HG02970 (cell line): ENCODE measurements at regions not wholly inside any gene's neighbourhood (a gene's known extent, or its start where the extent isn't known, plus 50 kb on each side); places are given as distances from the start of the nearest gene placed in this dataset.

Experiments used
- ATAC-seq: cut with Tn5 transposase; IDR thresholded peaks from one replicate; pipeline ENCODE4 v1.9.1; 2021; ENCODE audit warnings: mild to moderate bottlenecking, moderate library complexity, moderate number of reproducible peaks; ENCODE audit not compliant: unreplicated experiment, low FRiP score

DNA sequence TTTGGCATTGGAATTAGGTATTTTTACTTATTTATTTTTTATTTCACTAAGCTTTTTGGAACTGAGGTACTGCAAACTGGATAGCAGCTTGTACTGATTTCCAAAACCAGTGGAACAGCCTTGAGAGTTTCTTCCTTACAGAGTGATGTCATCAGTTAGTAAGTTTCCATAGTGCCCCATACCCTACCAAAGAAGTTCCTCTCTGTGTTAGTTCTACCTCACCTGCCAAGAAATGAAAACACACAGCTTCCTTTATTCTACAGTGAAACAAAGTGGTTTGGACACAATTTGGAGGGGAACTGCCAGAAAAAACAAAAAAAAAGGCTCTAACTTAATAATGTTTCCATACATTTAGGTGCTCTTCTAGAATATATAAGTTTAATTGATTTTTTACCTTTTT lies 430.9 kb upstream of the ADGRL2 start:
- ATAC-seq: no peak

DNA sequence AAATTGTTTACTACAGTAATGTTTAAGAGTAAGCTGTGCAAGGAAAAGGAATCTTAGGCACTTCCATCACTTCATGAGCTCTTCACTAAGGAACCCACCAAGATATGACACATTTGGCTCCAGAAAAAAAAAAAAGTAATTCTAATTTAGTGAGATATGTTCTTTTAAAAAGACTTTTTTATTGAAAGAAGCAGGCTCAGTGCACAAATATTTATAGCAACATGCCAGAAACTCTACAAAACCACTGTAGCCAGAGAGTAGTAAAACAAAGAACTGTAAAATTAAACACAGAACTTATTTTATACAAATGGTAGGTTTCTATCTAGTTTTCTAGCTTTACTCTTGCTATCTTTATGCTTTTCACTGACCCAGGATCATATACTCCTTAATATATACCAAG lies 434.6 kb upstream of the ADGRL2 start:
- ATAC-seq: no peak

DNA sequence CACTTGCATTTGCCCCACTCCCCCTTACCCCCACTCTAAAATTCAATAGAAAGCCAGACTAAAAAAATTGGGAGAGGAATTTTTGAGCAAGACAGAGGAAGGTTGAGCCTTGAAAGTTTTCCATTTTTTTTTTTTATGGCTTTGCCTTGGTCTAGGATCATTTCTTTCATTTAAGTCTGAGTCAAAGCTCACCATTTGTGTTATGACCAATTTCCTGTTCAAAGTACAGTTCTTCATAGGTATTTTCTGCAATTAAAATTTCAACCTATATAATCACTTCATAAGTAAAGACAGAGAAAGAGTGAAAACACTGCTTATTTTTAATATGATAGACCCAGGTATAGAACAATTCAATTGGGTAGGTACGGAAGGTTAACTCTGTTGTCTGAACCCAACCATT lies 436.6 kb upstream of the ADGRL2 start:
- ATAC-seq: no peak

DNA sequence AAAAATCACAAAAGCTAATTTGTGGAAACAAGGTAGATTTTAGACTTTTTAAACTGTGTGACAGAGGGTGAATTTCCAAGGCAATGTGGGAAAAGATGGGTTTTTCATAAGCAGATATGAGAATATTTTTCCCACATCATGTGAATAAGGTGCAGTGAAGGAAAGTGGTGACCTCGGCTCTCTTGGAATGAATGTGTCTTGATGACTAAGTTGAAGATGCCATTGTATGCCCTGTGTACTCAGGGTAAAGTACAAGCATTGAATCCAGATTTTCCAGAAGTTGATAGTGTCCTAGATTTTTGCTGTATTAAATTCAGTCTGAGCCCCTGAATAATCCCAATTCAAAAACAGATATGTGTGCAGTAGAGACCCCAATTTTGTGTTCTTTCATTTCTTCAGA lies 442.6 kb upstream of the ADGRL2 start:
- no peak for ATAC-seq

DNA sequence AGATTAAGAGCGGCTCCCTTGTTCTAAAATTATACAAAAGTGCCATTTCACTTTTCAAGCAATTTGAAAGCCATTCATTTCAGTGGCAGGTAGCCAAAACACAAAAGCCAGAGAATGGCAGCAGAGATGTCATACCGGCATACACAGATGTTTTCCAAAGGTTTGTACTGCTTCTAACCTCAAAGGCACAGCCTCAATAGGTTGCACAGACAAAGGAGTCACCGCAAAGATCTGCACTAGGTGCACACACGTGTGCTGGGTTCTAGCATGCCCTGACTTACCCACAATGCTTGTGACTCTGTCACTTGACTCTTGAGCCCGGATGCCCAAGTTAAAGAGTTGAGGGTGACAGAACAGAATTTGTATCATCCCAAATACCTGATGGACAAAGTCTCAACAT lies 448.9 kb upstream of the ADGRL2 start:
- no peak for ATAC-seq

DNA sequence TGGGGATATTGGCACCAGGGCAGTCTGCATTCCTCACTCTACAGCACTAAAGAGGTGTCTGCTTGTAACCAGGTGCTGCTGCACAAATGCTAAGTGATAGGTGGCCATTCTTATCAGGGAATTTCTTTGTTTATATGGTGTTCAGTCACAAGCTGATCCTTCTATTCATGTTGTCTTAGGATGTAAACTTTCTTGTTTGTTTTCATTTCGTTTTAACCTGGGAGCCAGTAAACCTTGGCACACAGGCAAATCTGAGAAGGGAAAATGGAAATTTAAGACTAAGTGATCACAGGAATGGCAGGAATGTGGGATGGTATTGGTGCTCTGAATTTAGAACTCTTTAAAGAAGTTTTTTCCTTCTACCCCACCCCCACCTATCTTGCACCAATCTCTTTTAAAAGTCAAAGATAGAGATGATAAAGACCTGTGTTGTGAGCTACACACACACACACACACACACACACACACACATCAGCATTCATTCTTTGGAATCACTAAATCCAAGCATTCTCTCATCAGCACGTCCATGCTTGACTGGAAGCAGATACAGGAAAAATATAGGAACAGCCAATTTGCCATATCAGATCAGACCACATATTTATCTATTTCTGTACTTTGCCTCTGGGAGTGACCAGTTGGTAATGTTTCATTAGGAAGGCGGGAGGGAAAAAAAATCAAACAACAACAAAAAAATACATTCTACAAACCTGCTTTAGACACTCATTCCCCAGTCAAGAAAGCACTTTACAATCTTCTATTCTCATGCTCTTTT lies 451.4 kb upstream of the ADGRL2 start:
- ATAC-seq: no peak

DNA sequence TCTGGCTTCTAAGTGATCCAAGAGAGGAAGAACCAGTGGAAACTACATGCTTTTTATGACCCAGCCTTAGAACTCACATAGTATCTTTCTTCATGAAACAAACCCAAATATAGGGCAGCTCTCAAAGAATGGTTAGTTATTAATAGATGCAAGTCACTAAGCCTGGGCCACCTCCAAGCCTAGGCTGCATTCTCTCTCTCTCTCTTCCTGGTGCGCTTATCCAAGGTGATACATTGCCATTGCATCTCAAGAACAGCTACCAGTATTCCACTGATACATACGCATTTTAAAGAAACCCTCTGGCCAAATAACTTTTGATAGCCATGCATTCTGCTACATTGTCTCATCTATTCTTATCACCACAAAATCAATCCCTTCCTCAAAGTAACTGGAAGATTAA lies 455.6 kb upstream of the ADGRL2 start:
- no peak for ATAC-seq

DNA sequence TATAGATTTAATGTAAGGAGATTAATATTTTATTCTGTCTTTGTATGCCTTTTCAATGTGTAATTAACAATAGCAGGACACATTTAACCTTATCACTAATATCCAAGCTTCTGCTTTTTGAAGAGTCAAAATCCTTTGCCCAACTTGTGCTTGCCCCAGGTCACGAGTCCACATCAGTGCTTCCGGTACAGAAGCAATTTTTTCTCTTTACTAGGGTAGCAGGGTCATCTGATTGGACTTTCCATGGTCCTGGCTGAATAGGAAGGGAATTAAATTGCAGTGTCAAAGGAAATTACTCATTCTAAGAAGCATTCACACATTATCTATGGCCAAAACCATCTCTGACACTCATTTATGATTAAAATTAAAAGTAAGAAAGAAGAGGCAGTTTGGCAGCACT lies 460.5 kb upstream of the ADGRL2 start:
- no peak for ATAC-seq

DNA sequence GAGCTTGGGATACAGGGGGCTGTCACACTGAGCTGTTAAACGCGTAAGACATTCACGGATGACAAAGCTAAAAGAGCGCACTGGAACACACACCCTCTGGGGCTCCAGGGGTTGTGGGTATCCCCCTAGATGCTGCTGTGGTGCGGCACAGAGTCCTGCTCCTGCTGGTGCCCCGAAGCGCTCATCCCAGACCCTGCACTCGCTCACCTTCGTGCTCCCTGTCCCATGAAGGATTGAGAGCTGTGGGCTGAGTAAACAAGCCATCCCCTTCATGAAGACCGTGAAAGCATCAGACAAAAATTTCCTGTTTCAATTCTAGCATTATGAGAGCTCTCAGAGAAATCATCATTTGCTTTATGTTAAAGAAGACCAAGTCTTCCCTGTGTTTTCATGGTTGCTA lies 463.5 kb upstream of the ADGRL2 start:
- no peak for ATAC-seq

DNA sequence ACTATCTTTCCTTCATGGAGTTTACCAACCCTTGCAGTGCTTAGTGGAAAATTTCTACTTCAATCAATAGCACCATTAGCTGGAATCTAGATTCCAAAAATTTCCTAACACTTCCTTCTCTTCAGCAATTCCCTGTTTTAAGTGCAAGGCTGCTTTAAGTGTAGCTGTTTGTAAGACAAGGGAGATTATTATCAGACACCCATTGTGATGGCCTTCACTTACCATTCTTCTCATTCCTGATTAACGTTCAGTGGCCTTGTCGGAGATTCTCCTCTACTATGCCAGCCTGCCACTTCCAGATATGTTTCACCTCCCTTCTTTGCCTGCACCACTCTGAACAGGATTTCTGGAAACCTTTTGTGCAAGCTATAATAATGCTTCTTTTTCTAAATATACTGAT lies 464.9 kb upstream of the ADGRL2 start:
- no peak for ATAC-seq

DNA sequence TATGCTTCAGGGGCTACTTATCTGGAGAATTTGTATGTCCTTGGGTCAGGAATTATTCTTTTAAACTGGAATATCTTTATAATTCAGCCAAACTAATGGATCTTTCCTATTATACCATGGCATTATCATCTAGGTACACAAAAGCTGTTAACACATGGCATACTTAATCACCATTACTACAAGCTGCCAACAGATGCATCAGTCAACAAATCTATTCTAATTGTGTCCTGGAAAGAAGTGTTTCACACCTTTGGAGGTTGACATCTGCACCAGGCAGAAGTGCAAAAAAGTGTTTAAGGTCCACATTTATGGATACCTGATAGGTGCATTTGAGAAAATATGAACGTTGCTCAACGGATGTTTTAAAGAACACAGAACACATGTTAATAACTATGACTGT lies 470.2 kb upstream of the ADGRL2 start:
- ATAC-seq: no peak

DNA sequence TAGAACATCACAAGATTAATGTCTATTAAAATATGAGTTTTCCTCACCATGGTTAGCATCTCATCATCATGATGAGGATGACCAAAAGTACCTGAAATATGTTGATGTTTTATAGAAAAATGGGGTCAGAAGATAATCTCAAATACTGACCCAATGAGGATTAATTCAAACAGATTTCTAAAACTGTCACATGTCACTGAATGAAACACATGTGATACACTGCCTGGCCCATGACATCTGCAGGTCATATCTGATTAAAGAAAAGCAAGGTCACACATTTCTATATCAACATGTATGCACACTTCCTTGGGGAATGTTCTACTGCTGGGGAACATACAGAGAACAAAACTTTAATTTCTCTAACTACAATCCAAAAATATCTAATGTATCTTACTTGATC lies 470.6 kb upstream of the ADGRL2 start:
- no peak for ATAC-seq

DNA sequence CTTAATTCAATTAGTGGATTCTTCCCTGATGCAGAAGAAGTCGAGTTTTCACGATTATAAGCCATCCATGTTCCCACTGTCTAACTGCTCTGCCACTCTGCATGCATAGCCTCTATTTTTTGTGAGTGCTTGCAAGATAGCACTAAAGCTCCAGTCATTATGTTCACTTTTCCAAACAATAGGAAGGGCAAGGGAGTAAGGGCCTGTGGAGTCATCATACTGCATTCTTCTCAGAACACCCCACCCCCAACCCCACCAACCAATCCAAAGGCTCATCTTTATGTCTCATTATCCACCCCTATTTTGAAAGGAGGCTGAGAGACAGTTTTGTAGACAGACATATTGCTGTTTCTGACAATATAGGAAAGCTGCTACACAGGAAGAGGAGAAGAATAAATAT lies 471.7 kb upstream of the ADGRL2 start:
- ATAC-seq: no peak

DNA sequence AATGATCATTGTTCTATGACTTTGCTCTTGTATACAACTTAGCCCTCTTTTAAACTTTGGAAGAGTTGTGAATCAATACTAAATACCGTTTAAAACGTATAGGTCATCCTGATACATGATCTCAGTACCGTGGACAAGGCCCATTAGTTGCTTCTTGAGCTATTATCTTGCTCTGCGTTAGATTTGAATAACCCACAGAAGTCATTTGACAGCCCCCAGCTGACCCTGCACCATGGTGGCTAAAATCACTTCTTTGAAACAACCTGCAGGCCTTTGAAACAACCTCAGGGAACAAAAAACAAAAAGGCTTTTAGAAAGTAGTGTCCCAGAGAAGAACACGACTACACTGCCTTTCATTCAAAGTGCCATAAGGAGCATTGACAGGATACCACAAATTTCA lies 473.0 kb upstream of the ADGRL2 start:
- ATAC-seq: no peak

DNA sequence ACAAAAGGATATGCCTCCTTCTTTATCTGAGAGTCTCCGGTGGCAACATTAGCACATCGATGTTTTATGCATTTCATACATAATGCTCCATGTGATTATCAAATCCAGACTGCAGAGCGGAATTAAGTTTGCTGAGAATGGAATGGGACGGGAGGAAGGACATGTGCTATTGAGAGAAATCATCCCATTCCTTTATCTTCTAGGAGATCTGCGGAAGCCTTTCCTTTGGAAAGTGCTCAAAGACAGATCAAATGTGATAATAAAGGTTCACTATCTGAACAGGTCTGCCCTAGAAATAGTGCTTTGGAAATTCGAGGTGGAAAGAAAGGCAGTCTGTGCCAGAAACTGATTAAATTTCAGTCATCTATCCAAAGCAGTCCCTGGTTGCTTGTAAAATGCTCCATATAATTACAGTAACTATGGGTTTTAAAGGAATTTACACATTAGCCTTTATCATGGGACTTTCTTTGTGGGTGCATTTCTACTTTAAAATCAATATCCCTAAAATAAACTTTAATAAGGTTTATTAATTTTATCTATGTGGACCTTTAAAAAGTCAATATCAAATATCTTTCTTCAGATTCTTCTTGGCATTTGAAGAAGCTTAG lies 473.5 kb upstream of the ADGRL2 start:
- no peak for ATAC-seq

DNA sequence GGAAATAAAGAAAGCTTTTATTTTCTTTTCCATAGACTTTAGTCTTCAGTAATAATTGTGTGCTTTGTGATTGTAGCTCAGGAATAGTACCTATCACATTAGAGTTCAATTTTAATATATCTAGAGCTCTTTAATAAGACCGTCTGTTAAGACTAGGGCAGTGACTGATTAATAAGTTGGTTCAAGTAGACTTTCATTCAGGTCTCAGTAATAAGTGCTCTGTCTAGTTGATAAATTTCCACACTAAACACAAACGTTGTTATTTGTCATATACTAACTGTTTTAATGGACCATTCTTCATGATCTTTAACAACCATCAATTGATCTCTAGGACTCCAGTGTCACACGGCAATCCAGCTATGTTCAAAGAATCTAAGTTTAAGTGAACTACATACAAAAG lies 474.5 kb upstream of the ADGRL2 start:
- no peak for ATAC-seq

DNA sequence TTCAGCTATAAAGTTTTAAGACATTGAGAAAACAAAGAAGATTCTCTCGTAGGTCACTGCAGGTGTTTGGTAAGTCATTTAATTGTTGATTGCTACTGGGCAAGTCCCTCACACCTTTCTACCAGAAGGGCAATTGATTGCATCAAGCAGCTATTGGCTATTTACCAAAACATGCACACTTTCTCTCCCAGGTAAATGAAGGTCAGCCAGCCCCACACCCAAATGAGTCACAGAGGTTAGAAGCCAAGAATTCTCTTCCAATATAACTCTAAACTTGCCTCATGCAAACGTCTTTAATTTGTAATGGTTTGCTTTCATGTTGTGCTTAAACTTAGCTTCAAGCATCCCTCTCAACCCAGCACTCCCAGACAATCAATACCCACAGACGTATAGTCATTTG lies 475.3 kb upstream of the ADGRL2 start:
- no peak for ATAC-seq

DNA sequence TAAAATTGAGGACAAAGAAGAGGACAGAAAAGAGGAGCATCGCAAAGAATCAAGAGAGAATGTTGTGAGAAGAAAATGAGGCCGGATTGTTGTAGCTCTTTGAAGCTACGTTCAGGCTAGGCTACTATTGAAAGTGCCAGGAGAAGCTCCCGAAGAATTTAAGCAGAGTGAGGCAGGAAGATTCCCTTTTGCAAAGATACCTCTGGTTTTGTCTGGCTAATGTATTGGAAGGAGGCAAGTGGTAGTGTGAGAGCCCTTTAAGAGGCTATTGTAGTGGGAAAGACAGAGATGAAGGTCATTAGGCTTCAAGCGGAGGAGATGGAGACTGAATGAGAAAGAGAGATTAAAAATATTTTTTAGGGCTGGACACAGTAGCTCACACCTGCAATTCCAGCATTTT lies 476.9 kb upstream of the ADGRL2 start:
- no peak for ATAC-seq

DNA sequence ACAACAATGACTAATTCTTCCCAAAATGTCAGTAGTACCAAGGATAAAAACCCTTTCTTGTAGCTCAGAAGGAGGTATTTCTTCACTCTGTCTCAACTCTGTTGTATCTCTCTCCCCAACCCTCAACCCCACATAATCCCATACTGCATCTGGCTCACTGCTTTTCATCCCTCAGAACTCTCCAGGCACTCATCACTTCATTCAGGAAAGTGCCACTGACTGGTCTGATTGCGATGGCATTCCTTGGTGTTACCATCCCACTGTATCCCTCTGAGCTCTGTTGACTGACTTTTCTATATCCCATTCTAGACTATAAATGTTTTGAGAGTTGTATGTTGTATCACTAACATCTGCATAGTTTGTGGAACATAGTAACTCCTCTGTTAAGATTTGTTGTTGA lies 483.5 kb upstream of the ADGRL2 start:
- no peak for ATAC-seq

DNA sequence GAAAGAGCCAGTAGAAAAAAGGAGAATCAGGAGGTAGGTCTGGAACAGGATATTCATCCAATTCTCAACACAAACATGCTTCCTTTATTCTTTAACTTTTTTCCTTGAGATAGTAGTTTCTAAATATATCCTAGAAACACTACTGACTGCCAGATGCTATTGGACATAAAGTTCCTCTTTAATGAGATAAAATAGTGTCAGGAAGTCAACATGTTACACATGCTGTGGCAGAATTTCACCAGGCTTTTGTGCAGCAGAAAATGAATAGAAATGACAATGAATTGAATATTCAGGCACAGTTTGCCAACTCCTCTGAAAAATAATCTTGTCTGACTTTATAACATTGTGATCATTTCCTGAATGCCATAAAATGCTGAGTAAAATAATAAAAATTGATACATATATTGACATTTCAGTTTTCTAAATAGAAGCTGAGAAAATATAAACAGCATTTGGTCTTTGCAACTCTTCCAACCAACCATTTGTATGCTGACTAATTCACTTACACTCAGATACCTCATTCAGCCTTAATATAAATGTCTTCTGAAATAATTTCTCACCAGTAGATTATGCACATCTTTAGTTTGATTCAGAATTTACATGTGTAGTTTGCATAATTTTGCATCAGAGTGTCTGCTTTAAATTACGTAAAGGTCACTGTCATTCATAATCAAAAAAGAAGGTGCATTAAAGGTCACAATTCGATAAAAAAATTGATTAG lies 486.1 kb upstream of the ADGRL2 start:
- ATAC-seq: no peak

DNA sequence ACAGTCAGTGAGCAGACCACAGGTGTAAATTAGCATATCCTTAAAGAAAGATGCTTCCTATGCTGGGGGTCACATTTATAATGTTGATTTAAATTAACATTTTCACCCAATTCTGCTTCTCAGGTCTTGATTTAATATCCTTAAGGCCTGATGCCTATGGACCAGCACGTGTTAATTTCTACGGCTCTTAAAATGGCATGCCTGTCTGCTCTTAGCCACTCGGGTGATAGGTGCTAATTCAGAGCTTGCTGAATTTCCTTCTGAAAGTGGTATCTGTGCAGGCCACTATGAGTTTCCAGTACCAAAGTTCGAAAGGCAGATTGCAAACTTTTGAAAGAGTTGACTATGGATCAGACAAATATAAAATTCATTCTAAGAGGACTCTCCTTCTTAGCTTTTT lies 487.4 kb upstream of the ADGRL2 start:
- no peak for ATAC-seq

DNA sequence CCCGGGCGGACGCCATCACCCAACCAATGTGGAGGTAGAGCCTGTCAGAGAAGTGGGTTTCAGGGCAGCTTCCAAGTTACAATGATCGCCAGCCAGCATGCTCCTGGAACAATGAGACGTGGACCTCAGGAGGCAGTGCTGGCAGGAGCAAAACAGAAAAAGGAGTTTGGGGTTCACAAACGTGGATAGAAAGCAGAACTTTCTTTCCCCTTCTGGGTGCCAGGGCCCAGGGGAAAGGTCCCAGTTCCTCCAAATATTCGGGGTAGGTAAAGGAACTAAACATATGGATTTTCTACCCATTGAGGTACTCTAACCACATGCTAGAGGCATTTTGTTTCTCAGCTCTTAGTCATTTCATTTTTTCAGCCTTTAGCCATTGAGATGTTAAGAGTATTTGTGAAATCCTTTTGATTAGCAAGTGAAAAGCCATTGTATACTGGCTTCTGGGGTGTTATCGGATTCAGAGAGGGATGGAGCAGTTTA lies 488.4 kb upstream of the ADGRL2 start:
- ATAC-seq: no peak
